Fibroblast of pulmonary artery (primary cell): ENCODE measurements at regions not wholly inside any gene's neighbourhood (a gene's known extent, or its start where the extent isn't known, plus 50 kb on each side); places are given as distances from the start of the nearest gene placed in this dataset.

Experiments
- DNase-seq: peaks from one replicate; pipeline ENCODE4 v3.0.0-alpha.2; 2010; ENCODE audit warnings: low read depth
- H3K4me3 ChIP-seq: replicated peaks from 2 replicates; pipeline ENCODE4 v1.5.1; 2011; ENCODE audit warnings: low read depth, mild to moderate bottlenecking, control low read depth, low read length, moderate library complexity
- CTCF ChIP-seq: IDR thresholded peaks from 2 replicates; pipeline ENCODE4 v1.5.1; 2011; ENCODE audit warnings: mild to moderate bottlenecking, control low read depth, low read length, inconsistent platforms; ENCODE audit errors: missing control alignments

DNA sequence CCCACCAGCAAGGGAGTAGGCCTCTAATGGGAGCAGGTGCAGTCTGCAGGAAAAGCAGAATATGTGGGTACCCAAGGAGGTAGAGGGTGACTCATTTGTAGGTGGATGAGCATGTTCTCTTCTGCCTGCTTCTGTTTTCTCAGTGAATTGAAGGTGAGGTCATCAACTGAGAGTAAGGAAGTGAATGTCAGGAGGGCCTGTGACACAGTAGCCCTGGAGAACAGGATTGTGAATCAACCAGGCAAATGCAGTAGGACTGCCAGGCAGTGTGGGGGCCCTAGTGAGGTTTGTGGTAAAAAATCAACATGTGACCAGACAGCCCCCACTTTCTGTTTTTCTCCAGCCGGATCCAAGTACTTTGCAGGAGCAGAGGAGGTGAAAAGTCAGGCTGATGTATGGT is 150.5 kb upstream of the SOX9 start:
- DNase-seq, result no peak
- H3K4me3 ChIP-seq, result no peak overlapping the region
- TF ChIP-seq CTCF, result no peak

GRCh38 chr17:71974051-71974450 is 146.8 kb upstream of the SOX9 start:
- no peak for DNase-seq
- no peak for TF ChIP-seq CTCF
- H3K4me3 ChIP-seq, result no peak overlapping the region

DNA sequence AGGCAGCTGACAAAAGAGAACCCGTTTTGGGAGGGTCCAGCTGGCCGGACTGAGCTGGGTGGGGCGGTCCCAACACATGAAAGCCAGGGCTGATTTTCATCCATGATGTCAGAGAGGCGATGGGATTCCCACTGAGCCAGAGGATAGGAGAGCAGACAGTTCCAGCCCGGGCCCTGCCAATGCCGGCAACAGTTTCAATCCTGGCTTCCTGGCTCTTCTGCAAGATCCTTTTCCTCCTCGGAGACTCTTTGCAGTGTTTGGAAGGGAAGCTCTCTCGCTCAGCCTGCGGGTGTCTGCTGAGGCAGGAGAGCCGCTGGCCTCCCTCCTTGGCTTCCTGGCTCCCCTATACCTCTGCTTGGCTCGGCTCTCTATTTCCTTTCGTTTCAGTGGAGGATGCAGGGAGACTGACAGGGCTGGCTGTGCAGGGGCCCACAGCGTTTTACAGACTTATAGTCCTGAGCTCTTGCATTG is 145.5 kb upstream of the SOX9 start:
- no peak for TF ChIP-seq CTCF
- peak; percentile 44 for DNase-seq
- H3K4me3 ChIP-seq, result peak overlapping the region; percentile 49

- H3K4me3 ChIP-seq, result peak overlapping the region; percentile 49
- peak; percentile 96 for DNase-seq
- no peak for TF ChIP-seq CTCF
These were observed 144.7 kb upstream of the SOX9 start for GRCh38 chr17:71976011-71976649.

- no peak for TF ChIP-seq CTCF
- no peak overlapping the region for H3K4me3 ChIP-seq
- no peak for DNase-seq
These were observed 142.4 kb upstream of the SOX9 start for GRCh38 chr17:71978435-71978834.

- no peak for TF ChIP-seq CTCF
- DNase-seq, result no peak
These were observed 140.6 kb upstream of the SOX9 start for GRCh38 chr17:71980171-71980570.

GRCh38 chr17:71983828-71984227 is 137.0 kb upstream of the SOX9 start:
- DNase-seq, result no peak
- H3K4me3 ChIP-seq, result no peak overlapping the region
- TF ChIP-seq CTCF, result no peak

More at GRCh38 chr17:71980171-71980570, 140.6 kb upstream of the SOX9 start:
- H3K4me3 ChIP-seq, result no peak overlapping the region
